ENCODE measurements at regions not wholly inside any gene's neighbourhood (a gene's known extent, or its start where the extent isn't known, plus 50 kb on each side); places are given as distances from the start of the nearest gene placed in this dataset.

- no peak for TF ChIP-seq CTCF (IDR thresholded peaks at IDR 0.05)
- no peak for TF ChIP-seq POLR2A (IDR thresholded peaks at IDR 0.05)
These were observed 428.9 kb upstream of the THRB start for GRCh38 chr3:24923570-24923969.

All from right lobe of liver (tissue), 4 donors.